ENCODE measurements at regions not wholly inside any gene's neighbourhood (a gene's known extent, or its start where the extent isn't known, plus 50 kb on each side); places are given as distances from the start of the nearest gene placed in this dataset.

DNA sequence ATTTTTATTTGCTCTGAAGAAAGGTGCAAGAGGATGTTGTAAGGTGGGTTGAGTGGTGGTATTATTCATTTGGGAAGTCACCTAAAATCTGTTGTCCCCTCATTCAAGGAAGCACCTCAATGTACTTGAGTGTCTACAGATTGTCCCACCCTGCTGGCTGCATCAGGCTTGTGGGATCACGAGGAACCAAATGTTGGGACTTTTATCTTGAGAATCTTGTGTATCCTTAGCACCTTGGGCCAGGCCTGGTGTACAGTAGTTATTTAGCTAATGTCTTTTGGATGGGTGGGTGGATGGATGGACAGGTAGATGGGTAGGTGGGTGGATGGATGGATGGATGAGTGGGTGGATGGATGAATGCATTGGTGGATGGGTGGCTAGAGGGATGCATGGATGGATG lies 519.3 kb downstream of the BCL11B start:
- Histone ChIP-seq H4K20me1 (replicated peaks; ENCODE audit: control insufficient read depth, extremely low read depth, insufficient read depth, low read length) (no peaks in the 10 kb centered on the region), H3K9me3 (replicated peaks; ENCODE audit: control insufficient read depth, insufficient read depth, low read length) (peaks cover 10% of the 10 kb centered on the region), H3K9me1 (replicated peaks; ENCODE audit: control insufficient read depth, extremely low read depth, insufficient read depth, low read length) (no peaks in the 10 kb centered on the region), H3K27me3 (ENCODE audit: control insufficient read depth in 2 of 2, insufficient read depth in 2 of 2, low read length in 2 of 2) (no peaks in the 10 kb centered on the region), H2AFZ (ENCODE audit: low read depth, low read length) (no peak overlapping the region), H3K27ac (ENCODE audit: insufficient read depth, low read depth, low read length) (no peak overlapping the region), H3K4me2 (ENCODE audit: insufficient read depth, low read length) (no peak overlapping the region), H3K79me2 (ENCODE audit: control insufficient read depth, insufficient read depth, low read length) (no peaks in the 10 kb centered on the region), H3K9ac (replicated peaks; ENCODE audit: extremely low read depth, insufficient read depth, low read length) (no peak overlapping the region), H3K4me3 (replicated peaks in 1 of 3; ENCODE audit: insufficient read depth in 1 of 3, low read depth in 1 of 3, low read length in 3 of 3) (no peak overlapping the region), H3K4me1 (ENCODE audit: control insufficient read depth, extremely low read depth, insufficient read depth, low read length) (no peaks in the 10 kb centered on the region), H3K36me3 (ENCODE audit: control insufficient read depth in 2 of 2, extremely low read depth in 1 of 2, insufficient read depth in 2 of 2, low read length in 2 of 2) (no peaks in the 10 kb centered on the region)
- ChIA-PET CTCF (no interaction called here), POLR2A (no interaction called here)
- no peak for DNase-seq (ENCODE audit: low read depth, low spot score)
- dilution Hi-C loops (cut with MboI; ENCODE audit: extremely low pct_ligation_motif_present, low sequenced_read_pairs) (no loop called here), intact Hi-C loops (cut with micrococcal nuclease) (no loop called here)
- BruUV-seq (replicated peaks): no TSS peak
- no peak for TF ChIP-seq FOS (IDR thresholded peaks at IDR 0.05; ENCODE audit: borderline replicate concordance, insufficient read depth, low read length)
- TF ChIP-seq, protein P1, sequence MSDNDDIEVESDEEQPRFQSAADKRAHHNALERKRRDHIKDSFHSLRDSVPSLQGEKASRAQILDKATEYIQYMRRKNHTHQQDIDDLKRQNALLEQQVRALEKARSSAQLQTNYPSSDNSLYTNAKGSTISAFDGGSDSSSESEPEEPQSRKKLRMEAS (IDR thresholded peaks at IDR 0.05; ENCODE audit: insufficient read depth, insufficient read length): no peak
- TF ChIP-seq JUN (IDR thresholded peaks at IDR 0.05; ENCODE audit: borderline replicate concordance, insufficient read depth, insufficient read length, low read depth): no peak
- no peak for TF ChIP-seq POLR2AphosphoS5 (IDR thresholded peaks at IDR 0.05; ENCODE audit: insufficient read depth, low read depth, low read length)
- TF ChIP-seq, protein P2, sequence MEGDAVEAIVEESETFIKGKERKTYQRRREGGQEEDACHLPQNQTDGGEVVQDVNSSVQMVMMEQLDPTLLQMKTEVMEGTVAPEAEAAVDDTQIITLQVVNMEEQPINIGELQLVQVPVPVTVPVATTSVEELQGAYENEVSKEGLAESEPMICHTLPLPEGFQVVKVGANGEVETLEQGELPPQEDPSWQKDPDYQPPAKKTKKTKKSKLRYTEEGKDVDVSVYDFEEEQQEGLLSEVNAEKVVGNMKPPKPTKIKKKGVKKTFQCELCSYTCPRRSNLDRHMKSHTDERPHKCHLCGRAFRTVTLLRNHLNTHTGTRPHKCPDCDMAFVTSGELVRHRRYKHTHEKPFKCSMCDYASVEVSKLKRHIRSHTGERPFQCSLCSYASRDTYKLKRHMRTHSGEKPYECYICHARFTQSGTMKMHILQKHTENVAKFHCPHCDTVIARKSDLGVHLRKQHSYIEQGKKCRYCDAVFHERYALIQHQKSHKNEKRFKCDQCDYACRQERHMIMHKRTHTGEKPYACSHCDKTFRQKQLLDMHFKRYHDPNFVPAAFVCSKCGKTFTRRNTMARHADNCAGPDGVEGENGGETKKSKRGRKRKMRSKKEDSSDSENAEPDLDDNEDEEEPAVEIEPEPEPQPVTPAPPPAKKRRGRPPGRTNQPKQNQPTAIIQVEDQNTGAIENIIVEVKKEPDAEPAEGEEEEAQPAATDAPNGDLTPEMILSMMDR (IDR thresholded peaks at IDR 0.05; ENCODE audit: extremely low read depth in 1 of 2, insufficient read depth in 1 of 2, low read depth in 1 of 2, low read length in 2 of 2): no peak
- TF ChIP-seq GATA2 (IDR thresholded peaks at IDR 0.05; ENCODE audit: insufficient read depth, insufficient read length, low read depth, low read length): no peak
- no peak for TF ChIP-seq MYC (IDR thresholded peaks at IDR 0.05; ENCODE audit: low read depth, low read length)
- no peak for TF ChIP-seq EZH2 (IDR thresholded peaks at IDR 0.05; ENCODE audit: borderline replicate concordance, low read depth, low read length, severe bottlenecking)
- no peak for TF ChIP-seq POLR2A (IDR thresholded peaks at IDR 0.05; ENCODE audit: low read depth, low read length)
- FAIRE-seq: no peak
